Trophoblast cell (in vitro differentiated cells and primary cell): ENCODE measurements at regions not wholly inside any gene's neighbourhood (a gene's known extent, or its start where the extent isn't known, plus 50 kb on each side); places are given as distances from the start of the nearest gene placed in this dataset.
A peak's percentile ranks its signal among the peaks of the same experiment; 100 is the strongest.

Source experiments
- DNase-seq, 2 donors: peaks; one replicate each; pipeline ENCODE4 v3.0.0-alpha.2; 2016
- H2AFZ ChIP-seq: 2 replicates; pipeline ENCODE4 v1.6.1; 2013; ENCODE audit warnings: low read length, moderate library complexity, mild to moderate bottlenecking; ENCODE audit not compliant: insufficient read depth, poor library complexity
- H2AK5ac ChIP-seq: 2 replicates; pipeline ENCODE4 v1.6.1; 2013; ENCODE audit warnings: mild to moderate bottlenecking, low read length
- H2BK120ac ChIP-seq: 2 replicates; pipeline ENCODE4 v1.6.1; 2013; ENCODE audit warnings: low read length, mild to moderate bottlenecking, moderate library complexity; ENCODE audit not compliant: insufficient read depth, poor library complexity
- H2BK12ac ChIP-seq: 2 replicates; pipeline ENCODE4 v1.6.1; 2013; ENCODE audit warnings: mild to moderate bottlenecking, low read length, moderate library complexity
- H2BK5ac ChIP-seq: 2 replicates; pipeline ENCODE4 v1.6.1; 2013; ENCODE audit warnings: low read length, low read depth, moderate library complexity, mild to moderate bottlenecking; ENCODE audit not compliant: poor library complexity
- H3K14ac ChIP-seq: 2 replicates; pipeline ENCODE4 v1.6.1; 2013; ENCODE audit warnings: mild to moderate bottlenecking, low read length
- H3K18ac ChIP-seq: 2 replicates; pipeline ENCODE4 v1.6.1; 2013; ENCODE audit warnings: mild to moderate bottlenecking, low read length
- H3K23ac ChIP-seq: 2 replicates; pipeline ENCODE4 v1.6.1; 2013; ENCODE audit warnings: low read length
- H3K27ac ChIP-seq: 2 replicates; pipeline ENCODE4 v1.5.1; 2013; ENCODE audit warnings: low read depth, mild to moderate bottlenecking, inconsistent platforms, low read length, moderate library complexity
- H3K27me3 ChIP-seq: 2 replicates; pipeline ENCODE4 v1.6.1; 2013; ENCODE audit warnings: inconsistent platforms, mild to moderate bottlenecking, low read length, moderate library complexity; ENCODE audit not compliant: insufficient read depth
- H3K36me3 ChIP-seq, 2 experiments: 1 replicate in 1 of 2; 2 replicates in 1 of 2; pipeline ENCODE4 v1.6.1; 2013; ENCODE audit warnings: low read length in 2 of 2, mild to moderate bottlenecking in 2 of 2, moderate library complexity in 1 of 2; ENCODE audit not compliant: insufficient read depth in 2 of 2, control insufficient read depth in 1 of 2
- H3K4ac ChIP-seq: 2 replicates; pipeline ENCODE4 v1.6.1; 2013; ENCODE audit warnings: low read depth, mild to moderate bottlenecking, low read length, moderate library complexity
- H3K4me1 ChIP-seq, 2 experiments: 1 replicate in 1 of 2; 2 replicates in 1 of 2; pipeline ENCODE4 v1.6.1; 2013; ENCODE audit warnings: low read length in 2 of 2, mild to moderate bottlenecking in 2 of 2, moderate library complexity in 1 of 2; ENCODE audit not compliant: insufficient read depth in 2 of 2, control insufficient read depth in 1 of 2
- H3K4me2 ChIP-seq: 2 replicates; pipeline ENCODE4 v1.6.1; 2013; ENCODE audit warnings: inconsistent platforms, mild to moderate bottlenecking, low read length, moderate library complexity
- H3K4me3 ChIP-seq: 2 replicates; pipeline ENCODE4 v1.5.1; 2013; ENCODE audit warnings: mild to moderate bottlenecking, low read depth, low read length, inconsistent platforms
- H3K79me1 ChIP-seq: one replicate; pipeline ENCODE4 v1.6.1; 2013; ENCODE audit warnings: low read length
- H3K79me2 ChIP-seq: 2 replicates; pipeline ENCODE4 v1.6.1; 2013; ENCODE audit warnings: low read length, mild to moderate bottlenecking; ENCODE audit not compliant: control insufficient read depth, insufficient read depth, poor library complexity
- H3K9ac ChIP-seq: 2 replicates; pipeline ENCODE4 v1.6.1; 2013; ENCODE audit warnings: mild to moderate bottlenecking, low read length
- H3K9me3 ChIP-seq: 2 replicates; pipeline ENCODE4 v1.6.1; 2013; ENCODE audit warnings: low read depth, mild to moderate bottlenecking, control low read depth, inconsistent platforms, low read length; ENCODE audit not compliant: insufficient read depth
- H4K12ac ChIP-seq: 2 replicates; pipeline ENCODE4 v1.6.1; 2013; ENCODE audit warnings: low read depth, mild to moderate bottlenecking, low read length, moderate library complexity
- H4K8ac ChIP-seq: 2 replicates; pipeline ENCODE4 v1.6.1; 2013; ENCODE audit warnings: low read depth, mild to moderate bottlenecking, low read length, moderate library complexity
- H4K91ac ChIP-seq: one replicate; pipeline ENCODE4 v1.6.1; 2013; ENCODE audit warnings: low read depth, mild to moderate bottlenecking, low read length, moderate library complexity
- WGBS: extraction: QIAGEN DNeasy Blood & Tissue Kit; methylation state at CpG from one replicate; pipeline ENCODE4 v1.1.7; 2013; ENCODE audit warnings: missing lambda C conversion rate; ENCODE audit not compliant: insufficient read length, insufficient coverage; ENCODE audit errors: extremely low coverage; 5-methylcytosine and 5-hydroxymethylcytosine counted together

- Histone ChIP-seq H4K12ac (no peak overlapping the region), H3K4me3 (no peak overlapping the region), H3K4me2 (no peak overlapping the region), H3K79me1 (peaks cover 2% of the 10 kb centered on the region), H3K23ac (no peak overlapping the region), H2BK120ac (no peak overlapping the region), H3K36me3 (no peaks in the 10 kb centered on the region), H3K79me2 (no peaks in the 10 kb centered on the region), H3K4me1 (no peaks in the 10 kb centered on the region), H2BK12ac (no peak overlapping the region), H3K9me3 (no peaks in the 10 kb centered on the region), H3K18ac (no peak overlapping the region), H4K8ac (no peak overlapping the region), H3K27me3 (no peaks in the 10 kb centered on the region), H3K4ac (no peak overlapping the region), H2AFZ (no peak overlapping the region), H3K14ac (no peak overlapping the region), H2AK5ac (no peak overlapping the region), H3K27ac (no peak overlapping the region), H2BK5ac (no peak overlapping the region), H3K9ac (no peak overlapping the region), H4K91ac (no peak overlapping the region)
- no peak for DNase-seq
- whole genome bisulfite sequencing: no CpG with 5 or more reads among the region's 6 CpGs
Measured at GRCh38 chr14:95608637-95609235, 73.9 kb downstream of the GLRX5 start.

GRCh38 chr14:95609398-95609990 is 74.6 kb downstream of the GLRX5 start:
- H3K9me3 ChIP-seq: no peaks in the 10 kb centered on the region
- WGBS: no CpG with 5 or more reads among the region's 7 CpGs
- peak; percentile 66 to 80 for DNase-seq

GRCh38 chr14:95611293-95611880 is 74.8 kb upstream of the TCL1B start:
- Histone ChIP-seq H3K4ac (no peak overlapping the region), H3K79me2 (no peaks in the 10 kb centered on the region), H3K27me3 (no peaks in the 10 kb centered on the region), H4K8ac (no peak overlapping the region), H3K4me3 (no peak overlapping the region), H2AK5ac (no peak overlapping the region), H3K23ac (no peak overlapping the region), H3K79me1 (peaks cover 6% of the 10 kb centered on the region), H4K91ac (no peak overlapping the region), H4K12ac (no peak overlapping the region), H2BK12ac (no peak overlapping the region), H3K9me3 (no peaks in the 10 kb centered on the region), H3K9ac (no peak overlapping the region), H3K27ac (no peak overlapping the region), H3K14ac (no peak overlapping the region), H3K18ac (no peak overlapping the region), H3K36me3 (no peaks in the 10 kb centered on the region), H3K4me1 (no peaks in the 10 kb centered on the region), H2AFZ (no peak overlapping the region), H2BK5ac (no peak overlapping the region), H3K4me2 (no peak overlapping the region), H2BK120ac (no peak overlapping the region)
- no CpG with 5 or more reads among the region's 8 CpGs for WGBS
- peak in 1 of 2 donors; percentile 27 for DNase-seq

More at GRCh38 chr14:95609398-95609990, 74.6 kb downstream of the GLRX5 start:
- Histone ChIP-seq H2BK12ac (no peak overlapping the region), H2BK120ac (no peak overlapping the region), H3K4ac (no peak overlapping the region), H3K27me3 (no peaks in the 10 kb centered on the region), H3K4me3 (no peak overlapping the region), H3K14ac (no peak overlapping the region), H2AFZ (no peak overlapping the region), H3K9ac (no peak overlapping the region), H3K79me1 (peaks cover 2% of the 10 kb centered on the region), H3K79me2 (no peaks in the 10 kb centered on the region), H2BK5ac (no peak overlapping the region), H3K27ac (no peak overlapping the region), H2AK5ac (no peak overlapping the region), H4K12ac (no peak overlapping the region), H3K4me2 (no peak overlapping the region), H4K91ac (no peak overlapping the region), H3K4me1 (no peaks in the 10 kb centered on the region), H3K18ac (no peak overlapping the region), H3K36me3 (no peaks in the 10 kb centered on the region), H3K23ac (no peak overlapping the region), H4K8ac (no peak overlapping the region)

- no peak overlapping the region for H2AK5ac ChIP-seq
- no peak overlapping the region for H3K18ac ChIP-seq
- H2BK120ac ChIP-seq: no peak overlapping the region
- no peak overlapping the region for H2BK12ac ChIP-seq
- WGBS: no CpG with 5 or more reads among the region's 5 CpGs
- no peaks in the 10 kb centered on the region for H3K36me3 ChIP-seq
- no peaks in the 10 kb centered on the region for H3K9me3 ChIP-seq
- H2AFZ ChIP-seq: no peak overlapping the region
- H4K91ac ChIP-seq: no peak overlapping the region
- H3K4me3 ChIP-seq: no peak overlapping the region
- H3K4ac ChIP-seq: no peak overlapping the region
- no peak overlapping the region for H4K12ac ChIP-seq
- H3K79me1 ChIP-seq: peaks cover 6% of the 10 kb centered on the region
- DNase-seq: peak; percentile 42 to 66
- no peak overlapping the region for H3K4me2 ChIP-seq
- H3K14ac ChIP-seq: no peak overlapping the region
- no peak overlapping the region for H3K23ac ChIP-seq
- H3K27ac ChIP-seq: peak overlapping the region; percentile 23
- H3K79me2 ChIP-seq: no peaks in the 10 kb centered on the region
- no peak overlapping the region for H3K9ac ChIP-seq
- H3K4me1 ChIP-seq: no peaks in the 10 kb centered on the region
- no peaks in the 10 kb centered on the region for H3K27me3 ChIP-seq
- H2BK5ac ChIP-seq: peak overlapping the region; percentile 5
- no peak overlapping the region for H4K8ac ChIP-seq
Measured at GRCh38 chr14:95614349-95614748, 71.9 kb upstream of the TCL1B start.
